ENCODE measurements at regions not wholly inside any gene's neighbourhood (a gene's known extent, or its start where the extent isn't known, plus 50 kb on each side); places are given as distances from the start of the nearest gene placed in this dataset.
"Not testable (repeated sequence)": the region's sequence is repeated elsewhere in the genome, so short reads cannot be mapped to it uniquely, and the experiment has no call there.

GRCh38 chr1:199945591-199945990 is 81.9 kb upstream of the NR5A2 start:
- no peak overlapping the region for H3K4me3 ChIP-seq (ENCODE audit: low read depth, low read length)
- H3K27me3 ChIP-seq (ENCODE audit: insufficient read depth, low read depth, severe bottlenecking), result no peaks in the 10 kb centered on the region
- H3K27ac ChIP-seq, result no peak overlapping the region
- DNase-seq, result no peak
- no peaks in the 10 kb centered on the region for H3K36me3 ChIP-seq
- peaks cover 2% of the 10 kb centered on the region for H3K9me3 ChIP-seq (ENCODE audit: severe bottlenecking)
- TF ChIP-seq CTCF (IDR thresholded peaks at IDR 0.05; ENCODE audit: low read depth, low read length), result no peak

DNA sequence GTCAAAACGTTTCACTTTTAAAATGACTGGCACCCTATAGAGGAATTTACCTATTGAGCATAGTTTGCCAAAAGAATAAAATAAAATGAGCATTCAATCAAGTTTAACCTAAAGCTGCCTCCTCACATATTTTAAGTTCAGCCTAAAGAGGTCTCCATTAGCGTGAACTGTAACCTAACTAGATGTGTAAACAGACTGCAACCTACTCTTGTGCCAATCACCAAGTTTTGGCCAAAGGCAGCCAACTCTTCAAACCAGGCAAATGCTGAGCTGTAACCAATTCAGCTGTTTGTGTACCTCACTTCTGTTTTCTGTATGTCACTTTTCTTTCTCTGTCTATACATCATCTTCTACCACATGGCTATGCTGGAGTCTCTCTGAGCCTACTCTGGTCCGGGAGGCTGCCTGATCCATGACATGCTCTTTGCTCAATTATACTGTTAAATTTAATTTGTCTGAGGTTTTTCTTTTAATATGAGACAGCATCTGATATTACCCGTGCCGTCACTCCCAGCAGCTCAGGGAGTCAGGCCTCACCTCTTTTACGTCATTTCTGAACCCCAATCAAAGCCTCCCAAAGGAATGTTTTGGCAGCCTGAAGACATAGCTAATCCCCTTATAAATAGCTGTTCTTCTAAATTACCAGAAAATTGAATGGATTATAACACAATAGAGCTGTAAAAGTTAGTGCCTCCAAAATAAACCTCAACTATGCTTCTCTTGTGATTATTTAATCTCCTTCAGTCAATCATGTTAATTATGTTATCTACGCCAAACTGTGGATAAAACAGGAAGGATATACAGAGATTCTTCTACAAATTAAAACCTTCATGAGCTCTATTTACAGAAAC is 81.0 kb upstream of the NR5A2 start:
- no peak for DNase-seq
- Histone ChIP-seq H3K9me3 (ENCODE audit: severe bottlenecking) (peaks cover 2% of the 10 kb centered on the region), H3K36me3 (no peaks in the 10 kb centered on the region), H3K27me3 (ENCODE audit: insufficient read depth, low read depth, severe bottlenecking) (no peaks in the 10 kb centered on the region), H3K4me3 (ENCODE audit: low read depth, low read length) (no peak overlapping the region), H3K27ac (no peak overlapping the region)
- no peak for TF ChIP-seq CTCF (IDR thresholded peaks at IDR 0.05; ENCODE audit: low read depth, low read length)

- Histone ChIP-seq H3K9me3 (ENCODE audit: severe bottlenecking) (peaks cover 2% of the 10 kb centered on the region), H3K4me3 (ENCODE audit: low read depth, low read length) (no peak overlapping the region), H3K36me3 (no peaks in the 10 kb centered on the region), H3K27ac (no peak overlapping the region), H3K27me3 (ENCODE audit: insufficient read depth, low read depth, severe bottlenecking) (no peaks in the 10 kb centered on the region)
- TF ChIP-seq CTCF (IDR thresholded peaks at IDR 0.05; ENCODE audit: low read depth, low read length), result no peak
- no peak for DNase-seq
Measured at GRCh38 chr1:199948587-199949280, 78.8 kb upstream of the NR5A2 start.

DNA sequence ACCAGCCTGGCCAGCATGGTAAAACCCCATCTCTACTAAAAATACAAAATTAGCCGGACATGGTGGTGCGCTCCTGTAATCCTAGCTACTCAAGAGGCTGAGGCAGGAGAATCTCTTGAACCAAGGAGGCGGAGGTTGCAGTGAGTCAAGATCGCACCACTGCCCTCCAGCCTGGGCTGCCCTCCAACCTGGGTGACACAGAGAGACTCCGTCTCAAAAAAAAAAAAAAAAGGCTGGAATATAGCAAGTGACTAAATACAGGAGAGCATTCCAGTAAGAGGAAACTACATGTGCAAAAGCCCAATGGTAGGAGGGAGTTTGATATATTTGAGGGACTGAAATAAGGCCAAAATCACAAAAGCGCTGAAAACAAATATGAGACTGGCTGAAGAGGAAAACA is 76.5 kb upstream of the NR5A2 start:
- not testable (repeated sequence) for H3K4me3 ChIP-seq (ENCODE audit: low read depth, low read length); DNase-seq; H3K27me3 ChIP-seq (ENCODE audit: insufficient read depth, low read depth, severe bottlenecking)

DNA sequence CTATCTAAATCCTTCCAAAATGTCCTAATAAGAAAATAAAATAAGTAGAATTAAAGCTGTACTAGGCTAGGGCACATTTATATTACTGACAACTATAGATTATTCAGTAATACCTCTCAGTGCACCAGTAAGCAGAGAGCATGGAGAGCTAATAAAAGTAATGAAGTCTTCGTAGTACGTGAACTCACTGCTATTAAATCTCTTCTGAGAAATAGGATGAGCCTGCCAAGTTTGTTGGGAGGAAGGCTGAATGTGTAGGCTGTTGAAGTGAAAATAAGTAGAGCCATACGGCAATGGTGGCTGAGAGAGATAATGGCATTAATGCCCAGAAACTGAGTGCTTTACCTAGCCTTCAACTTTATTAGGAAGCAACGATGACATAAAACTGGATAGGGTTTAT is 73.9 kb upstream of the NR5A2 start:
- no peaks in the 10 kb centered on the region for H3K36me3 ChIP-seq
- peaks cover 7% of the 10 kb centered on the region for H3K9me3 ChIP-seq (ENCODE audit: severe bottlenecking)
- H3K27ac ChIP-seq, result no peak overlapping the region
- TF ChIP-seq CTCF (IDR thresholded peaks at IDR 0.05; ENCODE audit: low read depth, low read length), result no peak
- no peaks in the 10 kb centered on the region for H3K27me3 ChIP-seq (ENCODE audit: insufficient read depth, low read depth, severe bottlenecking)
- H3K4me3 ChIP-seq (ENCODE audit: low read depth, low read length), result no peak overlapping the region
- no peak for DNase-seq

More for the DNA sequence above, 76.5 kb upstream of the NR5A2 start:
- not testable (repeated sequence) for H3K36me3 ChIP-seq; H3K27ac ChIP-seq; H3K9me3 ChIP-seq (ENCODE audit: severe bottlenecking)

- no peak overlapping the region for H3K4me3 ChIP-seq (ENCODE audit: low read depth, low read length)
- no peak overlapping the region for H3K27ac ChIP-seq
- H3K9me3 ChIP-seq (ENCODE audit: severe bottlenecking), result peaks cover 5% of the 10 kb centered on the region
- H3K27me3 ChIP-seq (ENCODE audit: insufficient read depth, low read depth, severe bottlenecking), result no peaks in the 10 kb centered on the region
- no peaks in the 10 kb centered on the region for H3K36me3 ChIP-seq
- DNase-seq, result peak; percentile 82
- peak; percentile 95 for TF ChIP-seq CTCF (IDR thresholded peaks at IDR 0.05; ENCODE audit: low read depth, low read length)
Measured at GRCh38 chr1:199954699-199955098, 72.8 kb upstream of the NR5A2 start.
